ENCODE measurements at regions not wholly inside any gene's neighbourhood (a gene's known extent, or its start where the extent isn't known, plus 50 kb on each side); places are given as distances from the start of the nearest gene placed in this dataset.
A peak's percentile ranks its signal among the peaks of the same experiment; 100 is the strongest.

GRCh38 chr12:97177481-97177880 lies 270.4 kb downstream of the NEDD1 start:
- peak; percentile 28 for DNase-seq (ENCODE audit: low read depth)

GRCh38 chr12:97181571-97182265 lies 274.7 kb downstream of the NEDD1 start:
- DNase-seq (ENCODE audit: low read depth) = peak; percentile 21

DNA sequence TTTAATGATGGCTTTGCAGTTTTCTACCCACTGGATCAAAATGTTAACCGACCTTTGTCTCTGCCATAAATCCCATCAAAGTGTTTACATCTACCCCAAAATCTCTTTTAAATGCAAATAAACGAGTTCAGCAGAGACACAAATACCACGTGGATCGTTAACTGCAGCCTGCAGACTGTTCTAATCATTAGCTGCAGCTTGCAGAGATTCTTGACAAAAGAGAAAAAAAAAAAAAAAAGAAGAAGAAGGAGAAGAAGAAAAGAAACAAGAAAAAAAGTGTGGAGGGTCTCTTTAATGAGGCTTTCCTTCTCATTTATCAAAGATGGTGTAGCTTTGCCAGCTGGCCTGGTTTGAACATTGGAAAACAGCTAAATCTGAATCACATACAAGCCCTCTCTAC lies 275.7 kb downstream of the NEDD1 start:
- DNase-seq (ENCODE audit: low read depth) = no peak

DNA sequence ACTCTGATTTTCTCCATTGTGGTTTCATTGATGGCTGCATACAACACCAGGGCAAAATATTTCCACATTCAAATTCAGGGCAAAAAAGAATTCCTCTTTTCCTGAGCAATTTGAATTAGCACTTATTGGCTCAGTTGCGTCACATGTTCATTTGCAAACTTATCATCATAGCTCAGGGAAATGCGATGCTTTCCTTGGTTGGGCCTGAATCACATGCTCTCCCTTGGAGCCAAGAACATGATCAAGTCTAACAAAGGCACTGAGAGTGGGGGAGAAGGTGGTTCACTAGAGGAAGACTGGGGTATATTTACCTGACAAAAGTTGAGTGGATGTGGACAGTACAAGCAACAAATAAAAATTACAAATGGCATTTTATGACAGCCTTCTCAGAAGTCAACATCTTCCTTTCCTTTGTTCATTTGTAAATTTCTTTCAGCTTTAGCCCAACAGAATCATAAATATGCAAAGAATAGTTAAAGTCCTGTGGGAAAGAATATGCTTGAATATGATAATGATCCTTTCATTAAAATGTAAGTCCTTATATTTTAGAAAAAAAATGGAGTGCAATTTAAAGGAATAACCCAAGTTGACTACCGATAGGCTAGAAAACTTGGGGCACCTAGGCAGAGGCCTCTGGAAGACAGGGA lies 277.2 kb downstream of the NEDD1 start:
- no peak for DNase-seq (ENCODE audit: low read depth)

DNA sequence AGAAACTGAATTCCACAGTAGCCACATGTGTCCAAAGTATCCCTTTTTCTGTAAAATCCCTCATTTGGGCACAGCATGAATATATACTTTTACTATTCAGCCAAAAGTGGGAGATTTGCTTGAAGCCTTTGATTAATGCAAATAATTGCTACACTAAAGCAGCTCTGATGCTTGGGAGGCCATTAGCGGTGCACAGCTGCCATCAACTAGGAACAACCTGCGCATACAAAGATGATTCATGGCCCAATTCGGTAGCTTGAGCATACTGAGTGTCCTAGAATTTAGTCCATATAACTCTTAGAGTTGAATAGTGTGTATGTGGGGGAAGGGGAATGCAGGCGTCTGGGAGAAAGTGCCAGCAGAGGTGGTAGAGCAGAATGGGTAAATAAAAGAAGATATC lies 277.0 kb upstream of the RMST start:
- no peak for DNase-seq (ENCODE audit: low read depth)

- peak; percentile 2 for DNase-seq (ENCODE audit: low read depth)
These were observed 268.1 kb upstream of the RMST start for GRCh38 chr12:97194546-97194945.

GRCh38 chr12:97200181-97200580 lies 262.4 kb upstream of the RMST start:
- DNase-seq (ENCODE audit: low read depth) = no peak

GRCh38 chr12:97203408-97203807 lies 259.2 kb upstream of the RMST start:
- no peak for DNase-seq (ENCODE audit: low read depth)

- DNase-seq (ENCODE audit: low read depth) = no peak
These were observed 252.6 kb upstream of the RMST start for GRCh38 chr12:97209997-97210396.

- DNase-seq (ENCODE audit: low read depth) = no peak
These were observed 251.1 kb upstream of the RMST start for GRCh38 chr12:97211416-97211930.

- no peak for DNase-seq (ENCODE audit: low read depth)
These were observed 245.8 kb upstream of the RMST start for GRCh38 chr12:97216848-97217247.

DNA sequence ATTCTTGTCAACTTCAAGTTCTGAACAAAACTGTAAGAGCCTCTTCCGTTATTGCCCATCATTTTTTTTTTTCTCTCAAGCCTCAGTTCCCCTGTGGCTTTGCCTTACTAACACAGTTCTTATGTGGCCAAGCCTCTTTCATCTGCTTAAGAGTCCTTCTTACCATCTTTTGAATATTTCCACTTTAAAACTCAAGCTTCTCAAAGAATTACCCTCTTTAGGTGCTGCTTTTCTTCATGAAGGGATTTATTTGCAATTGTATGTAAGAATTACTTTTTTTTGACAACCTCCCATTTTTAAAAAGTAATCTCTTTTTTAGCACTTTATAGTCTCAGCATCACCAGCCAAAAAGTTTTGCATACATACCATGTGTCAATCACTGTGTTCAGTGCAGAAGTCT lies 240.2 kb upstream of the RMST start:
- no peak for DNase-seq (ENCODE audit: low read depth)

DNA sequence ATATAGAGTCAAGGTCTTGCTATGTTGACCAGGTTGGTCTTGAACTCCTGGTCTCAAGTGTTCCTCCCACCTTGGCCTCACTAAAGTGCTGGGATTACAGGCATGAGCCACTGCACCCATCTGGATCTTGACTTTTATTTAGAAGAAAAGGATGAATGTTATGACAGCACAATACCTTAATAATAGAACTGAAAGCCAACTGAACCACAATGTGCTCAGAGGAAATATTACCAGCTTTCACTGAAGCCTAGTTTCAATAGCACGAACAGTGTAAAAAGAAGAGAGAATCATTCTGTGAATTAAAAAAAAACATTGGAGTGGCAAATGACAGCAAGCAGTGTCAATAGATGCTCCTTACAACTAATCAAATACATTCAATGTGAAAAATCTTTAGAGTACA lies 239.2 kb upstream of the RMST start:
- DNase-seq (ENCODE audit: low read depth) = no peak

GRCh38 chr12:97229004-97229403 lies 233.6 kb upstream of the RMST start:
- DNase-seq (ENCODE audit: low read depth) = no peak

DNA sequence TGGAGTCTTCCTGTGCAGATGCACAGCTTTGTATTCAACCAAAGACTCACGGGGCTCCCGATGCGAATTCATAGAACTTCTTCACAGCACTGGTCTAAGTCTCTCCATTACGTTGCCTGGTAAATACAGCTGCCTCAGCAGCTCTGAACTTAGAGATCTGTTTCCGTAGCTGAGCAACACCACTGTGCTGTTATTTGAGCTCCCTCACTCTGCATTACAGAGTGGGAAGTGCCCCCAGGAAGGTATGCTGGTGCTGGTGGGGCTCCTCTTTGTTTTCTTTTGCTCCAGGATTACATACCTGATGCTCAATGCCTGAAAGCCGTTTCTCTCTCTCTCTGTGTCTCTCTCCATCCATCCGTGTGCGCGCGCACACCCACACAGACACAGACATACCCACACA lies 227.5 kb upstream of the RMST start:
- DNase-seq (ENCODE audit: low read depth) = no peak

DNA sequence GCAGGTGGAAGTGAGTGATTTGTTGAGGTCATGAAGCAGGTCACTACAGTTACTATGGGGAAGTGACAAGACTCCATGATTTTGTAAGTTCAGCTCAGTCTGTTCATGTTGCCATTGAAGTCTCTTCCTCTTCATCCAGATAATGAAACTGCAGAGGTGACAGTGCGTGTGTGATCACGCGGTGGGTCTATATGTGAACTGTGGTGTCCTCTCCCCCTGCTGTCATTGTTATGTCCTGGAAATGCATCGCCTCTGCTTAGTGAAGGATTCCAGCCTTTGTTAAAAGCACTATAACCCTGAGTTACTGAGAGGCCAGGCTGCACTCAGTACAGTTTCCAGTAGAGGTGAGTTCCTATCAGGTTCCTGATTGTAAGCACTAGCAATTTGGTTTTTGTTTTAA lies 216.2 kb upstream of the RMST start:
- DNase-seq (ENCODE audit: low read depth) = no peak

DNA sequence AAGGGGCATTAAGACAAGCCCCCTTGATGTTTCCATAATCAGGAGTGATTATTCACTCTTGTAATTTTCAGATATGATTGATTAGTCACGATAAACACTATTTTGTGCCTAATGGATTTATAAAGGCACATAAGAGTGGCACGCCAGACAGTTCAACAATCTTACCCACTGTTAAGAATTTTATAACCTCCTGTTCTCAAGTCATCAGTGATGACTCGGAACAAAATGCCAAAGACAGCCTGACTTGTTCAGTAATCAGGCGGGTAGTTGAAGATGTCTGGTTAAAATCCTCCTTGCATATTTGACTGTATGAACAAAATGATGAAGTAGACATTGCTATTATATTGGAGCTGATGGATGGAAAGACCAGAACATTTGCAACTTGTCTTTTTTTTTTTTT lies 212.1 kb upstream of the RMST start:
- DNase-seq (ENCODE audit: low read depth) = no peak

DNA sequence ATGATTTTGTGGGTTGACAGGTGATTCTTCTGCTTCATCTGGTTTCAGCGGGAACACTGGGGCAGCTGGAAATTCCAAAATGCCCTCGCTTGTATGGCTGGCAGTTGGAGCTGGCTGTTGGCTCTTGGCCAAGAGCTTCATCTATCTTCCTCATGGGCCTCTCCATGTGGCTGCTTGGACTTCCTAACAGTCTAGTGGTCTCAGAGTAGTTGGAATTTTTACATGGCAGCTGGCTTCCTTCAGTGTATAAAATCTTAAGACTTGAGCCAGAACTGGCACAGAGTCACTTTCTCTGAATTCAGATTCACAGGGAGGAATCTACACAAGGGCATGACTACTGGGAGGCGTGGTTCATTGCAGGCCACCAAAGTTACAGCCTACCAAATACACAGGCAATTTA lies 204.9 kb upstream of the RMST start:
- no peak for DNase-seq (ENCODE audit: low read depth)

DNA sequence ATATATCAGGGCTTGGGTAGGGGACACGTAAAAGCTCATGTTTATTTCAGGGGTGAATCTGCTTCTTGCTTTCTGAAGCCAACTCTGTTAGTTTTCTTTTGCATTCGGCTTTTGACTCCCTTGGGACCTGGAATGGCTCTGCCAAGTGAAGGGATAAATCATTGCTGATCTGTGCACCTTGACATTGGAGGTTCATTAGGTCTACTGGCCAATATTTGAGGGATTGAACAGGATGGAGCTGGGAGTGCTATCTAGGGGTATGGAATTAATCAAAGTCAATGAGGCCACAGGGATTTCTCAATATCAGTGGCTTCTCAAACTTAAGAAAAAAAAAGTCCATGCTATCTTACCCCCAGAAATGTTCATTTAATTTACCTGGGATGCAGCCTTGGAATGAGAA lies 203.5 kb upstream of the RMST start:
- DNase-seq (ENCODE audit: low read depth) = no peak

- DNase-seq (ENCODE audit: low read depth) = no peak
These were observed 201.8 kb upstream of the RMST start for GRCh38 chr12:97260786-97261185.

DNA sequence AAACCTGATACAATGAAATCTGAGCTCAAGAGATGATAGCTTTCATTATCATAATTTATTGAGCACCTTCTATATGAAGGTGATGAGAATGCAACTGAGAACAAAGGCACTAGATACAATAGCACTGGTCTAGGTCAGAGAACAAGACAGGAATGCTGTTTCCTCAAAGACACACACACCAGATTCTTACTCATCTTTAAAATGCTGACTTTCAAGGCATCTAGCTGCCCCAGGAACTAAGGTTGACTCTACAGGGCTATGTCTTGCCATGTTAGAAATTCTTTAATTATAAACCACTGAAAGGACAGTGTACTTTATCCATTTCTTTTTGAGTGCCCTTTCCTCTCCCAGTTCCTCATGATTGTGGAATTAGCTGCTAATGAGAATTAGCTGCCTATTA lies 195.4 kb upstream of the RMST start:
- no peak for DNase-seq (ENCODE audit: low read depth)

- DNase-seq (ENCODE audit: low read depth) = no peak
These were observed 194.9 kb upstream of the RMST start for GRCh38 chr12:97267594-97268202.

GRCh38 chr12:97272471-97272870 lies 190.1 kb upstream of the RMST start:
- no peak for DNase-seq (ENCODE audit: low read depth)
